OCI-LY1 (cell line): ENCODE measurements at regions not wholly inside any gene's neighbourhood (a gene's known extent, or its start where the extent isn't known, plus 50 kb on each side); places are given as distances from the start of the nearest gene placed in this dataset.

Source experiments
- H2AFZ ChIP-seq: fragments of 200-600 bp; sonication (generic), shearing (Covaris generic); 2 replicates; pipeline ENCODE4 v1.6.0; 2014; ENCODE audit warnings: antibody characterized with exemption, mild to moderate bottlenecking, low read length
- H3F3A ChIP-seq: fragments of 200-600 bp; sonication (generic), shearing (Covaris generic); 2 replicates; pipeline ENCODE4 v1.6.0; 2014; ENCODE audit warnings: mild to moderate bottlenecking, antibody characterized with exemption, low read length, moderate library complexity; ENCODE audit not compliant: insufficient read depth
- H3K27ac ChIP-seq: fragments of 200-600 bp; sonication (generic); 2 replicates; pipeline ENCODE4 v1.5.1; 2014; ENCODE audit warnings: low read length, mixed run types, mild to moderate bottlenecking, low read depth; ENCODE audit not compliant: poor library complexity, severe bottlenecking
- H3K27me3 ChIP-seq: fragments of 200-600 bp; sonication (generic); 2 replicates; pipeline ENCODE4 v1.6.0; 2014; ENCODE audit warnings: antibody characterized with exemption, mild to moderate bottlenecking, low read length, moderate library complexity; ENCODE audit not compliant: insufficient read depth
- H3K36me3 ChIP-seq: fragments of 200-600 bp; sonication (generic); 2 replicates; pipeline ENCODE4 v1.6.1; 2014; ENCODE audit warnings: mild to moderate bottlenecking, antibody characterized with exemption, low read length, moderate library complexity, mixed read lengths; ENCODE audit not compliant: insufficient read depth
- H3K4me1 ChIP-seq: fragments of 200-600 bp; sonication (generic); 2 replicates; pipeline ENCODE4 v1.5.1; 2014; ENCODE audit warnings: mild to moderate bottlenecking, low read length, moderate library complexity; ENCODE audit not compliant: insufficient read depth, severe bottlenecking
- H3K4me2 ChIP-seq: fragments of 200-600 bp; sonication (generic), shearing (Covaris generic); 2 replicates; pipeline ENCODE4 v1.6.1; 2014; ENCODE audit warnings: low read length
- H3K4me3 ChIP-seq: fragments of 200-600 bp; sonication (generic); 2 replicates; pipeline ENCODE4 v1.5.1; 2014; ENCODE audit warnings: low read length, low read depth, mild to moderate bottlenecking, mixed read lengths; ENCODE audit not compliant: poor library complexity, severe bottlenecking
- H3K79me2 ChIP-seq: fragments of 200-600 bp; shearing (Covaris generic); 2 replicates; pipeline ENCODE4 v1.6.1; 2016; ENCODE audit warnings: mixed run types, low read length, mixed read lengths; ENCODE audit not compliant: insufficient read depth
- H3K9ac ChIP-seq: fragments of 200-600 bp; sonication (generic), shearing (Covaris generic); 2 replicates; pipeline ENCODE4 v1.6.1; 2014; ENCODE audit warnings: mild to moderate bottlenecking, low read length, mixed read lengths
- H3K9me2 ChIP-seq: fragments of 200-600 bp; sonication (generic), shearing (Covaris generic); 2 replicates; pipeline ENCODE4 v1.6.1; 2014; ENCODE audit warnings: low read depth, mild to moderate bottlenecking, low read length, mixed read lengths
- H3K9me3 ChIP-seq: fragments of 200-600 bp; shearing (Covaris generic); 2 replicates; pipeline ENCODE4 v1.6.1; 2014; ENCODE audit warnings: low read length, mixed read lengths
- H4K20me1 ChIP-seq: fragments of 200-600 bp; sonication (generic), shearing (Covaris generic); 2 replicates; pipeline ENCODE4 v1.6.0; 2016; ENCODE audit warnings: mild to moderate bottlenecking, low read length; ENCODE audit not compliant: insufficient read depth
- CTCF ChIP-seq: fragments of 200-600 bp; sonication (generic), shearing (Covaris generic); IDR thresholded peaks from 2 replicates; pipeline ENCODE4 v1.5.1; 2017; ENCODE audit warnings: mild to moderate bottlenecking, antibody characterized with exemption, low read length, moderate library complexity, mixed read lengths
- EZH2 ChIP-seq: fragments of 200-600 bp; sonication (generic), shearing (Covaris generic); IDR thresholded peaks from 2 replicates; pipeline ENCODE4 v1.8.0; 2017; ENCODE audit warnings: borderline replicate concordance, mixed run types, mild to moderate bottlenecking, antibody characterized with exemption, low read length, moderate library complexity, mixed read lengths

GRCh38 chrX:479273-479981 lies 92.7 kb upstream of the PPP2R3B start:
- Histone ChIP-seq H3F3A (no peaks in the 10 kb centered on the region), H3K27me3 (no peaks in the 10 kb centered on the region), H3K9ac (no peak overlapping the region)

GRCh38 chrX:480861-481417 lies 94.2 kb upstream of the PPP2R3B start:
- Histone ChIP-seq H3K9me3 (no peaks in the 10 kb centered on the region), H3K79me2 (no peaks in the 10 kb centered on the region), H3K9me2 (no peaks in the 10 kb centered on the region), H4K20me1 (no peaks in the 10 kb centered on the region), H2AFZ (no peak overlapping the region), H3K27ac (no peak overlapping the region), H3K27me3 (no peaks in the 10 kb centered on the region), H3F3A (no peaks in the 10 kb centered on the region), H3K36me3 (no peaks in the 10 kb centered on the region), H3K9ac (no peak overlapping the region), H3K4me2 (no peak overlapping the region), H3K4me3 (no peak overlapping the region), H3K4me1 (no peaks in the 10 kb centered on the region)
- TF ChIP-seq CTCF (no peak), EZH2 (no peak)

More at GRCh38 chrX:479273-479981, 92.7 kb upstream of the PPP2R3B start:
- H3K27ac ChIP-seq: no peak overlapping the region
- H3K4me1 ChIP-seq: no peaks in the 10 kb centered on the region
- H3K9me2 ChIP-seq: no peaks in the 10 kb centered on the region
- H3K4me2 ChIP-seq: no peak overlapping the region
- H3K36me3 ChIP-seq: no peaks in the 10 kb centered on the region
- TF ChIP-seq EZH2 (no peak), CTCF (no peak)
- no peak overlapping the region for H3K4me3 ChIP-seq
- H4K20me1 ChIP-seq: no peaks in the 10 kb centered on the region
- no peaks in the 10 kb centered on the region for H3K79me2 ChIP-seq
- no peak overlapping the region for H2AFZ ChIP-seq
- H3K9me3 ChIP-seq: no peaks in the 10 kb centered on the region

- no peaks in the 10 kb centered on the region for H4K20me1 ChIP-seq
- H3K9me3 ChIP-seq: no peaks in the 10 kb centered on the region
- no peak overlapping the region for H2AFZ ChIP-seq
- H3F3A ChIP-seq: no peaks in the 10 kb centered on the region
- H3K4me2 ChIP-seq: no peak overlapping the region
- no peak overlapping the region for H3K4me3 ChIP-seq
- no peak overlapping the region for H3K27ac ChIP-seq
- no peaks in the 10 kb centered on the region for H3K36me3 ChIP-seq
- no peaks in the 10 kb centered on the region for H3K79me2 ChIP-seq
- no peaks in the 10 kb centered on the region for H3K4me1 ChIP-seq
- no peaks in the 10 kb centered on the region for H3K9me2 ChIP-seq
- H3K9ac ChIP-seq: no peak overlapping the region
- TF ChIP-seq EZH2: no peak
- TF ChIP-seq CTCF: no peak
- H3K27me3 ChIP-seq: no peaks in the 10 kb centered on the region
Measured at GRCh38 chrX:482192-482701, 95.5 kb upstream of the PPP2R3B start.
